NCI-H2081 (cell line): ENCODE measurements at regions not wholly inside any gene's neighbourhood (a gene's known extent, or its start where the extent isn't known, plus 50 kb on each side); places are given as distances from the start of the nearest gene placed in this dataset.

Experiments
- DNase-seq, 2 experiments: peaks; one replicate each; lab custom pipeline; 2025; lab: John Stamatoyannopoulos, UW

DNA sequence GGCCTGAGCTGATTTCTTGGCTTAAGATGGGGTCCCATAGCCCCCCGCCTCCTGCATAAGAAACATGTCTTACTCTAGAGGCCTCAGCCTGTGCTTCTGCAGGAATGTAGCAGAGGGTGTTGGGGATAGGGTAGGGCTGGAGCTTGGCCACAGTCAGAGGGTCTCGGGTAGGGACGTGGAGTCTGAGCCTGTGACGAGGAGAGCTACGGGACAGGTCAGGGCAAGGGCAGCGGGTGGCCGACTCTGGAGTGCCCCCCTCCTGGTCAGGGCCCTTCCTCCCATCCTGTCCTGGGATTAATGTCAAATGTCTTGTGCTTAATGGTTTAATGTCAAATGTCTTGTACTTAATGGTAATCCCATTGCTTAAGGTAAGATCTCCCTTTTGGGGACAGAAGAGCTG is 130.4 kb downstream of the GLI2 start:
- DNase-seq = no peak

DNA sequence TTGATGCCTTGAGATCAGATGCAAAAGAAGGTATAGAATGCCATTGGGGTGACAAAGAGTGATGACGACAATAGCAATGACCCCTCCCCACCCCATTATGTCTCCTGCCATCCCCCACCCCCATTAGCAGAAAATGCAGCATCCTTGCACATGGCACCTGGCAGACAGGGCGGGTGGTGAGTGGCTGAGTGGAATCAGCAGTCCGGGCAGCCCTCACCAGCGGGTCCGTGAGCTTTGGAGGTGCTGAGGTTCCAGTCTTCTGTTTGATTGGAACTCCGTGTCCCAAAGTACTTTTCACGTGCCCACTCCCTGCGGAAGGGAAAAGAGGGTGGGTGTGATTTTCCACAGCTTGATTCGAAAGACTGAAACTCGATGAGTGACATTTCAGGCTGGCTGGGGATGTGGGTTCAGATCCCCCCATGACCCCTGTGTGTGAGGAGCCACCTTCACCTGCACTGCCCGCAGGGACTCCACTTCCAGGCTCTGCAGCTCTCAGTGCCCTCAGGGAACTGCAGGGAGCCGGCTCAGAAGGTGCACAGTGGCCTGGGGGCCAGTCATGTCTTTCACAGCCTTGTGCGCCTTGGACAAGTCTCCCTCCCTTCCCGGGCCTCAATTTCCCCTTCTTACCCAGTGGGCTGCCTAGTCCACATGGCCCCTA is 130.9 kb downstream of the GLI2 start:
- DNase-seq = no peak

DNA sequence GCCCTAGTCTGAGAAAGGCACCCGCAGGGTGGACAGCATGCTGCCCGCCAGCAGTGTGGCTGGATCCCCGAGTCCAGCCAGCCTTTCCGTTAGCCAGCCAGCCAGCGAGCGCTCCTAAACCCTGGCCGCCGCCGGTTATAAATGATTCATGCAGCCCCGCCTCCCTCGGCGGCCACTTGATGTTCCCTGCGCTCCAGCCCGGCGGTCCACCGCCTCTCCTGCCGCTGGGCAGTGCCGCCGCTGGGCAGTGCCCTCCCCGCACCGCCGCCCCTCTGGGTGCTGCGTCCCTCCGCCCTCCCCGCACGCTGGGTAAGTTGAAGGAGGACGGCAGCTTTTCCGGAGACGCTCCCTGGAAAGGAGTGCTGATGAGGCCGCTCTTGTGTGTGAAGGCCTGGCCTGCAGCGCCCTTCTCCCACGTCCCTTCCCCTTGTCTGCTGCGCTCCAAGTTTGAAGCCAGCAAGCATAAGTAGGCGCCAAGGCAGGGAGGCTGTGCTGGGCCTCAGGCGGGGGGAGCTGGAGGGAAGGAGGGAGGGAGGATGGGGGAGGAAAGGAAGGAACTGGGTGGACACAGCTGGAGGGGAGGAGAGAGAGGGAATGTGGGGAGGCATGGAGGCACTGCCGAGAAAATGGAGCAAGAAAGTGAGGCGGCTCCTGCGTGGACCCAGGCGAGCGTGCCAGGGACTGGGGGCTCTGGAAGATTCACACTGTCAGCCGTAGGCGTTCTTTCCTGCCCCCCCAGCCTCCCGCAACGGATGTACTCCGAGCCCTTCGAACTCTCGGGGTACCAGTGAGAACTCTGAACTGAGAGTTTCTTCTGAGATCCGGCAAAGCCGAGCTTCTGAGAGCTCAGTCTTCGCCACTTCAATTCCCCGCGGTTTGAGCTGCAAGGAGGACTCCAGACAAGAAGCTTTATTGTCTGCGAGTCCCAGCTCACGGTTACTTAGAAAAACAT is 131.9 kb downstream of the GLI2 start:
- no peak for DNase-seq

DNA sequence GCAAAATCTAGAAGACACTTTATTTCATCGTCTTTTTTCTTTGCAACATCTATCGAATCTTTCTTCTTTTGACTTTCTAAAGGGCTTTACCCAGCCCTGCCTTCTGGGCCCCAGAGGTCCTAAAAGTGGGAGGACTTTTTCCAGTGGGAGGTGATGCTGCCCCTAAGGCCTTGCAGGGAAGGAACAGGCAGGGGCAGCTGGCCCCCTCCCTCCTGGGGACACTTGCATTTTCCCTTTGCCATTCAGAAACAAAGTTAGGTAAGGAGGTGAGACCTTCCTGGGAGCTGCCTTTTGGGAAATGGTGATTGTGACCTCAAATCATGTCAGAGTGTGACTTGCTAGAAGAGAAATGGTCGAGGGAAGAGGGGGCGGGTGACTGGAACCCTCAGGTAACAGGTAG is 132.7 kb downstream of the GLI2 start:
- DNase-seq = no peak

DNA sequence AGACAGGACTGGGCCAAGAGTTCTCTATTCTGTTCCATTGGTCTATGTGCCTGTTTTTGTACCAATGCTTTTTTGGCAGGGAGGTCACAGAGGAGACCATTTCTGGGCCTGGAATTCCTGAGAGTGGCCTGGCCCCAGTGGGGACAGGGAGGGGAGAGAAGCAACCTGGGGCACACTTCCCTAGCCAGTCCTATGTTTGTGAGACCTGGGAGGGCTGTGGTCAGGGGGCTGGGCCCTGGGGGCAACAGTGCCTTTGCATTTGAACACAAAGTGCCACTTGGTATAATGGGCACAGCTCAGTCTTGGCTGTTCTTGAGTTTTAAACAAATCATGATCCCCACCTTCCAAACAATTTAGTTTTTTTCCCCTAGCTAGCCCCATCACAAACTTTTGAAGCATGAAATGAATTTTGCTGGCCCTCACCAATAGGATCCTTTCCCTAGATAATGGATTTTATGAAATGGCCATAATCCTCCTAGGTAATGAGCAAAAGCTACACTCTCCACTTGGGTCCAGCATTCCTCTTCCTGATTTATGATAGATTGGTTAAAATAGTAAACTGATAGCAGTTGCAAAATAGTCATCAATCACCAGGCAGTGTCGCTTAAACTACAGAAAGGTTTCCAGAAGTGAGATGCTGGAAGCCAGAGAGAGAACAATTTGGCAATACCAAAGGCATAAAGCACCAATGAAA is 133.5 kb downstream of the GLI2 start:
- no peak for DNase-seq

DNA sequence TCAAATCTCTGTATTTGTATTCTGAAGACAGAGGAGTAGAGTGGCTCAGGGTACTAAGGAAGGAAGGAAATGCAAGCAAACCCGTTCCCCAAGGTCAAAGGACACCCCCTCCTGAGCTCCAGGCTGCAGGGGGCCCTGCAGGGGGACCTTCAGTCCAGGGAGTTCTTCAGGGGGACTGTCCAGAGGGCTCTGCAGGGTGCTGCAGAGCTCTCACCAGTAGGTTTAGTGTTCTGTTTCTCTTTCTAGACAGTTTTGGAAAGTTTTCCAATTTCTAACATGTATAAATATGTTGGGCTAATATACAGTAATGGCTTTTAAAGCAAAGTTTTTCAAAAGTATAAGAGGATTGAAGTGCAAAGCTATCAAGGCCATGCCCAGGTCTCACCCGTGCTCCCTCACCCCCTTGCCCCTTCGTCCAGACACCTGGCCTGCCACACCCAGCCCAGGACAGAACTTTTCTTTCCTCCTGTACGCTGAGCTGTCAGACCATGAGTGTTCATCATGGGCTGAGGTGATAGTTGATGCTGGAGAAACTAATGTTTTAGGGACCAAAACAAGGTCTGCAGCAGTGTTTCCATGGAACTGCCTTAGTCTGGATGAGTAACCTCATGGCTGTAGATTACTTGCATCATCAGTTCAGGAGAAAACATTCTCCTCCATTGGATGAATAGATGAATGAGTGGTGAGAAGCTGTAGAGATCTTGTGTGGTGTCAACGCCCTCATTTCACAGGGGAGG is 134.2 kb downstream of the GLI2 start:
- DNase-seq = no peak

DNA sequence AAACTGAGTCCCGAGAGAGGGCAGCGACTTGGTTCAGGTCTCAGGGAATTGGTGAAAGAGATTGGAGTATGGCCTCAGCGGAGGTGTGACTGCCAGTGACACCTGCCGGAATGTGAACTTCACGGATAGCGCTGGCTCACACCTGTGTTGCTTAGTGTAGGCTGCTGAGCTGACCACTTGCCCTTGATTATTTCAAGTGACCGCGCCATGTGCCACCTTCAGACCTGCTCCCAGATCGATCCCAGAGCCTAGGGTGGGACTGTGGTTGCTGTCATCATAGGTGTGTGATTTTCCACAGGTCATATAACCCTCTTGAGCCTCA is 134.8 kb downstream of the GLI2 start:
- DNase-seq = no peak

DNA sequence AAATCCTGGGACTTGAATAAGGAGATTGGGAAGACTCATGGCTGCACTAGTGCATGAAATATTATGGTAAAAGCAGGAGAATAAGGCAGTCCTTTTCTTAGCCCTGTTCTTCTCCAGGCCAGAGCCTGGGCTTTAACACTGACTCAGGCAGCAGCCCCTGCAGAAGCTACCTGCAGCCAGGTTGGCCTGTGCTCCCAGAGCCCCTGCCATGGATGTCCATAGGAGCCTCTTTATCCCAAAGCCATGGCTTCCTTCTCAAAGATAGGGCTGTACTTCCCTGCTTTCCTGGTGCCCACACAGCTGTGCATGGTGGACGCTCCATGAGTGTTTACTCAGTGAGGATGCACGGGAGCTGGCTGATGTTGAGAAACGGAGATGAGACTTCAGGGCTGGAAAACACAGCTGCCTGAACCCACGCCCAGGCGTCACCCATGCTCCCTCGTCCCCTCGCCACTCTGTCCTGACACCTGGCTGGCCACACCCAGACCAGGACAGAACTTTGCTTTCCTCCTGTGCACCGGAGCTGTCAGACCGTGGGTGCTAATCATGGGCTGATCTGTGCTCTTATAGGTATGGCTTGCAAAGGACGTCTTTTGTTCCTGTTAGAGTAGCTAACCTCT is 135.5 kb downstream of the GLI2 start:
- DNase-seq = no peak

DNA sequence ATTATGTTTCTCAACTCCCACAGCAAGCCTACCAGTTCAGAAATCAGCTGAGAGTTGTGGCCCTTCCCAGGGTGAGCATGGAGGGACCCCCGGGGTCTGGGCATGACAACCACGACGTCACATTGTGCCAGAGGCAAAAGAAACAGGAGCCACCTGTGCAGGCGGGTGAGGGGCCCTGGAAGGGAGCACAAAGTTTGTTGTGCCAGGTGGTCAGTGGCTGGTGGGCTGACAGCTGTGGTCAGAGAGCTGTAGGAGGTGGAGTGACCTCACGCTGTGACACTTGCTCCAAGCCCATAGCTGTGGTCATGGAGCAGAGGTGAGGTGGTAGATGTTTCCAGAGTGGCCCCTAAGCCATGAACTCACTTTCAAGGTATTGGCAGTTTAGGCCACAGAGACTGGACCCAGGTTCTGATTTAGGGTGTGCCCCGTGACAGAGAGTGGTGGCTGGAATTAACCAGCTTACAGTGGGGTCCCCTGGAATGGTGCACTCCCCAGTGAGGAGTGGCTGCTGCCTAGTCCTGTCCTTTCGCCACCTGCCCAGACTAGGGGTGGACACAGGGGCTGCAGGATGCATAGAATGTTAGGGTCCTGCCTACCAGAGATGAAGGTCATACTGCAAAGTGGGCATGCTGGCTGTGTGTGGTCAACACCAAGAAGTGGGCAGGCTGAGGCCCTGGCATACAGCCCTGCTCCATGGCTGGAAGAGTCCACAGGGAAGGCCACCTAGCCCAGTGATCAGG is 136.4 kb downstream of the GLI2 start:
- no peak for DNase-seq

DNA sequence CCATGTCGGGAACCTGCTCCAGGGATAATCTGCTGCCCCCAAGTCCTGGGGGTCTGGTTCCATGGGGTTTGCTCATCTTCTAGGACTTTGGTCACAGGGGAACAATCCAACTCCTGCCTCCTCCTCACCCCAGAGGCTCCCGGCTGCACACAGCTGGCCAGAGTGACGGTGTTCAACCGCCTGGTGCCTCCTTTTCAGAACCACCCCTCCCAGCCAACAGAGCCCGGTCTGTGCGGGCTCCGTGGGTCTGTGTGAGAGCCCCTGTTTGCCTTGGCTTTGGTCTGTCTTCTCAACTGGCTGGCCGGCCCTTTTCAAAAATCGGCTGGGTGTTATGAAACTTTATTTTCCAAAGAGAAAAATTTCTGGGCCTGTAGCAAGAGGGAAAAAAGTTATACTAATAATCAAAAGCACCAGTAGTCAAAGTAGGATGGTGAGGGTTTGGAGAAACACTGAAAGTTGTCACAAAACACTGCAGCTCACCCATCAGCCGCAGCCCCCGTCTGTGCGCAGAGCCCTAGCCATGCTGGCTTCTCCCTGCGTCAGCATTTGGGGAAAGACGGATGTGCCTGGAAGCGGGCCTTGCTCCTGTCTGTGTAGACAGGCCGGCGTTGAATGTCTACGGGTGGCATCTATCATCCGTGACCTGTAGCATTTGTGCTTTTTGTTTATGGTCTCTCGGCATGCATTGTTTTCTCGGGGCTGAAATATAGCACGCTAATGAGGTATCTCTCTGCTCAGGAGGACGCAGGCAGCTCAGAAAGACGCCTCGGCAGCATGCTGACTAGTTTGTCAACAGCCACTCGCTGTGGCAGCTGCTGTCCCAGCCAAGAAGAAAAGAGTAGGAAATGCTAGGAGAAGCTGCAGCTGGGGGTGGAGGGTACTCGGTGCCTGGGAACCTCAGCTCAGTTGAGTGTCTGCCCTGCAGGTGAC is 138.6 kb downstream of the GLI2 start:
- no peak for DNase-seq

DNA sequence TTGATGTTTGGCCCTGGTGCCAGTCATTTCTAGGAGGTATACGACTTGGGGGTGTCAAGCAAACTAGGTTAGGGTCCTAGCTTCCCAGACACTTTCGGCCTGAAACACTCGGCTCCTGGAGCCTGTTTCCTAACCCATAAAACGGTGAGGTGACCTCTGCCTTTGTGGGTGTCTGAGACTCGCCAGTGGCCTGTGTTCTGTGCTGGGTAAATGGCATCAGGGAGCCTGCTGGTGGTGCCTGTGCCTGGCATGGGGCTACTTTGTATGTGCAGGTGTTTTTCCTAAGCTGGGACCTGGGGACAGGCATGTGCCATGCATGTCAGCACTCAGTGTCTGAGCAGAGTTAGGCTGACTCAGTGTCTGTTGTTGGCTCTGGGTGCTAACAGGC is 139.2 kb downstream of the GLI2 start:
- no peak for DNase-seq

DNA sequence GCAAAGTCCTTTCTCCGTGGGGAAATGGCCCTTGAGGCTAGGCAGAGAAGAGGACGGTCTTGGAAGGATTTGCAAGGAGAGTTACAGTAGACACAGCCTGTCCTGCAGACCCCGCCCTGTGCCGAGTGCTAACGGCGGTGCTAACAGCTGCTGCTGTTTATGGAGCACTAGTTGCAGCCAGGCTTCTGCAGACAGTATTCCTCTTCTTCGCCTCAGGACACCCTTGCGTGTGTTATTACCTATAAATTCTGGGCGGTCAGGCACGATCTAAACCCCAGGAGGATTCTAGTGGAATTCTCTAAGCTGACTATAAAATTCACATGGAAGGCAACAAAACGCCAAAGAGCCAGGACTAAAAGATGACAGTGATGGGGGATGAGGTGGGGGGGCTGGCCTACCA is 139.8 kb downstream of the GLI2 start:
- DNase-seq = no peak

DNA sequence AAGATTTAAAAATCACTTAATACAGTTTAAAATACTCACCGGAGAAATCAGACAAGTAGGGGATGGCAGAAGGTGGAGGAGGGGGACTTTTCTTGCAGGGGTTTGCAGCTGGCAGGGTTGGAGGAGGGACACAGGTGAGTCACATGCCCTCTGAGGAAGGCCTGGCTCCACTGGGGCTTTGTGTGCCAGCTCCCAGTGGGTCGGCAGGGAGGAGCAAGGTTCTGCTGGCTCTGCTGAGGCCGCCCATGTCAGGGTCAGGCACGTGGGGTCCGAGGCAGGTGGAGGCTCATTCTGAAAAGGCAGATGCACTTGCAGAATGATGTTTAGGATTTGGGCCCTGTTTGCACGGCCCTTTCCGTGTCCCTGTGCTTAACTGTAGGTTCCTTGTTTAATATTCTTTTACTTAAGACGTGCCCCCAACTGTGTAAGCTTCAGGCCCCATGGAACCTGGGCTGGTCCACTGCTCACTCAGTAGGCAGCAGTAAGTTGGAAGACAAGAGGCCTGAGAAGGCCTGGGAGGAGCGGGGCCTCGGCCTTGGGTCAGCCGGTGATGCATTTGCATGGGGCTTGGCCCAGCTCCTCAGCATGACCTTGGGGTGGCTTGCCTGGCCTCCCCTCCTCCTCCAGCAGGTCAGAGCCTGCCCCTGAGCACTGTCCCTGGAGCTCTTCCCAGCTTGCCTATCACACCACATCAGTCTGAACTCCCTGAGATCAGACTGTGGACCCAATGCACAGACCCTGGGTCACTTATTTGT is 141.0 kb downstream of the GLI2 start:
- DNase-seq = no peak

DNA sequence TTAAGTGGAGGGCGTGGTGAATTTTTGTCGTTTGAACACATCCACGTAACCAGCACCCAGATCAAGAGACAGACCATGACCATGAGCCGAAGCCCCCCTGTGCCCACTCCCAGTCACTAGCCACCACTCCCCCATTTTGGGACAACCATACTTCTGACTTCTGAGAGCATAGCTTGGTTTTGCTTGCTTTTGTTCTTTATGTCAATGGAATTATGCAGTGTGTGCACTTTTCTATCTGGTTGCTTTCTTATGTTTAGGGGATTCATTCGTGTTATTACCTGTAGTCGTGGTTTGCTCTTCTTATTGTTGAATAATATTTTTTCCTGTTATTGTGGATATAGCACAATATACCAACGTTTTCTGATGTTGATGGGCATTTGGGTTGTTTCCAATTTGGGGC is 141.7 kb downstream of the GLI2 start:
- DNase-seq = no peak

DNA sequence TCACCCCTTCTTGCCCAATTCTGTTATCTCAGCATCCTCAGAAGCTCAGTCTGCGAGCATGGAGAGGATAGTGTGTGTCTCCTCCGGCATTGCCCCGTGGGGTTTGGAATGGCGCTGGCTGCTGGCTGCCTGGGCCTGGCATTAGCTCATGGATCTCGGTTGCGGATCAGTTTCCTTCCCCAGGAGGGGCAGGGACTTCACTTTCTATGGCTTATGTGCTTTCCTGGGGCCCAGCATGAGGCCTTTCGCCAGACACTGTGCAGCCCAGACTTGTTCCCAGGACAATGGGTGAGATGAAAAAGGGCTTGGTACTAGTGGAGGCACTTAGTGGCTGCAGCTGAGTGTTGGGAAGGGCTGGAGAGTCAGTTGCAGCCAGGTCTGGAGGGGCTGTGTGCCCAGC is 143.3 kb downstream of the GLI2 start:
- no peak for DNase-seq

DNA sequence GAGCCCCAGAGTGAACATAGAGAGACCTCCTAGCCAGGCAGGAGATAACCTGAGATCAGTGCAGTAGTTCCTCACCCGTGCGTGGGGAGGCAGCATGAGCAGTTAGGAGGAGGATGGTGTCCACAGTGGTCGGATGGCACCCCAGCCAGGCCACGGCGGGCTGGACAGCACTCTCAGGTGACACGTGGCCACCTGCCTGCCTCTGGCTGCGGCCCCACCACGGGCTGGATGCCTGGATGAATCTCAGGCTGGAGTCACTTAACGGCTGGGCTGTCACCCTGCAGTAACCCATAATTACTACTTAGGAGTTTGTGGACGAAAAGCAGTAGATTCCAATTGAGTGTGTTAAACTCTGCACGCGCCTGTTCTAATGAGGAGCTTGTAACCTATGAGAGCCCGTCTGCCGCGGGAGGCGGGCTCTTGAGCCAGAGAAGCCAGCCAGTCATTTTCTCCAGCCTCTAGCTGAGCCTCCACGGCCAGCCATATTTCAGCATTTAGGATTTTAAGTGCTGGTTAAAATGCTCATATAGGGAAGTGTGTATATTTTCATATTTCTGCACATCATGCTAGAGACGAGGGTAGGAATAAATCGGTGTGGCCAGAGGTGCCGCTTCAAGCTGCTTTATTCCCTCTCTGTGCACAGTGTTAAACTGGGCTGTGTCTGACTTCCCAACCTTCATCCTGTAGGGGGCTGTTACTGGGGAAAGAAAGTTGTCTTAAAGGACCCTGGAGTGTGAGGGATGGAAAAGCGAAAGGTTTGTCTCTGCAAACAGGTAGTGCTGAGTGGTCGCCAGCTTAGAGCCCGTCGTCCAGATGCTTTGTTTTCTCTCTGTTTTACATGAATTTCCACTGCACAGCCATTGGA is 144.0 kb downstream of the GLI2 start:
- peak in 1 of 2 experiments; percentile 39 for DNase-seq

DNA sequence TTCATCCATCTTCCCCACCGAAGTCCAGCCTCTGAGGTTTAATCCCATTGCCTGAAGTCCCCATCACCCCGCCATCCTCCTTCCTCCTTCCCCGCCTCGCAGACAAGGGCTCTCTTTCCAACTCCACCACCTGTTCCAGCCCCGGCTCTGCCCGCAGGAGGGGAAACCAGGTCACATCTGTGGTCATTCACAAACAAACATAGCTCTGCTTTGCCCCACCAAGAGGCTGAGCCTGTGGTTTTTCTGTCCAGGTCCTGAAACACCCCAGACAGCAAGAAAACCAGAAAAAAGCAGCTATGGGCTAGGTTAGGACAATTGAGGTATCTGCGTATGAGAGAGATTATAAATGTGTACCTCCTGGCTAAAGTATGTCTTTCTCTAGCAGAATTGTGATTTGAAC is 144.7 kb downstream of the GLI2 start:
- DNase-seq = no peak
